NK-92 (cell line): ENCODE measurements at regions not wholly inside any gene's neighbourhood (a gene's known extent, or its start where the extent isn't known, plus 50 kb on each side); places are given as distances from the start of the nearest gene placed in this dataset.

Source experiments
- DNase-seq: peaks from one replicate; lab custom pipeline; 2025; ENCODE audit not compliant: unreplicated experiment; lab: John Stamatoyannopoulos, UW

DNA sequence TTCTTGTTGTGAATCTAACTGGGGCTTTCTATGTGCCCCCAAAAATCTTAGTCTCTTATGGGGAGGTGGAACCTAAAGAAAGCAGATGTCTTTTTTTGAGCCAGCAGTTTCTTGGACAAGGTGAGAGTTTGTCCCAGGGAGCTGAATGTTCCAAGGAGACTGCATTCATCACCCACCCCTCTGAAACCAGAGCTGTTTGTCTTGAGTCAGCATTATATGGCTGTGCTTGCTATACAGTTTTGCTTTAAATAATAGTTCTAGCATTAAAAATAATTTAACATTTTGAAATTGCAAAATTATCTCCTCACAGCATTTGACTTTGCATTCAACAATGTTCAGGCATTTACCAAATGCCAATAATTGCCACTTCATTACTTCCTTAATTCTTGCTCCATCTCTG lies 813.3 kb downstream of the BCL11B start:
- DNase-seq: no peak

DNA sequence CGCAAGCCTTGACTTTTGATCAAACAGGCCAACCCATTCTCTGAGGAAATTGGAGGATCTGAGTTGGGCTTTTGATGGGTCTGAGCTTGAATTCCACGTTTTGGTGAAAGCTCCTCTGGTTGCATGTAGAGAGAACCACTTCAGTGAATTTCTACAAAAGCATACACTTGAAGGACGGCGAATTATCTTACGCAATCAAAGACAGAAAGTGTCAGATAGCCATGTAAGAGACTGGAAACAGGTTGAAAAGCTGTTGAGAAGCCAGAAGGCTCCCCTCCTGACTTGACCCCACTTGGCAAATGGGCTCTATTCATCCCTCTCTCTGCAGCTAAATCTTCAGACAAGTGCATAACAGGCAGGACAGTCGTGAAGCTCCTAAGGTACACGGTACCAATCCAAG lies 809.1 kb downstream of the BCL11B start:
- no peak for DNase-seq

DNA sequence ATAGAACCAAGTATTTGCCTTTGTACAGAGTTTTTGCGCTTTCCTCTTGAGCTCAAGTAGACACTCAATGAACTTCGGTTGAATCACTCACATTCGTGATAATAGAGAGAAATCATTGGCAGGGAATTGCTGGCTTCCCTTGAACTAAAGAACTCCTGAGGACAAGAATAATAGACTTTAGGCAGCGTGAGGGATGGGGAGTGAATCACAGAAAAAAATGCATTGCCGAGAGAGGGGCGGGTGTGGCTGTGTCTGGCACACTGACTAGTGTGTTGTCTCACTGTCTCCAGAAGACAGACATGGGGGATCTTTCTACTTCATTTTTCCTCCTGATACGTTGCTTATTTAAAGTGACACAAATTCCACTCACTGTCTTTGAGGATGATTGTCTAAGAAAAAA lies 805.2 kb downstream of the BCL11B start:
- no peak for DNase-seq

DNA sequence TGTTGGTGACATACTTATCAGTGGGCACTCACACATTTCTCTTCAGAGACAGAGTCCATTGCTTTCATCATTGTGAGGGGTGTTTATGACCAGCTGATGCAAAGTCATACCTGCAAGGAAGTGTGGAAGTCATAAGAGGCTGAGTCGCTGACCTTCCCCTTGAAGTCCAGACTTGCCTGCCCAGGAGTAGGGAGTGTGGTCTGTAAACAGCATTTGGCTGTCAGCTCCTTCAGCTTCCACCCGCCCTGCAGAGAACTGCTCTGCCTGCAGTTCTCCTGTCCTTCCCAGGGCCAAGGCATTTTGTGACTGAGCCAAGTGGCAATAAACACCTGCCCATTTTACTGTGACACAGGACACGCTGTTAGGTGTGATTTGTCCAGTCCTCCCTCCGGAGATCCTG lies 801.3 kb downstream of the BCL11B start:
- no peak for DNase-seq

DNA sequence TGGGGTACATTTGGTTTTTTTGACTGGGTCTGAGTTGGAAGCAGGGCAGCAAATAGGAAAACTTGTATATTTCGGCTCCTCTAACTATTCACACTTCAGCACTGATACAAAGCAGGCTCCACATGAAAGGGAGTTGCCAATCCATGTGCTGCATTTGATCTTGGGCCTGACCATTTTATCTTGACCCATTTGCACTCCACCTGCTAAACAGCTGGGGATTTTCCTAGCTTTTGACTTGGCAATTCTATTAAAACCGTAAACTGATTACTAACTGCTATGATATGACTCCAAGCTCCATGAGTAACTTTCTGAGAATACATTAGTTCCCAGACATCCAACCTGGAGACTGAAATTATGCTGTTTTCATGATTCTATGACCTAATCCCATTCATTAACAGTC lies 797.1 kb downstream of the BCL11B start:
- no peak for DNase-seq

DNA sequence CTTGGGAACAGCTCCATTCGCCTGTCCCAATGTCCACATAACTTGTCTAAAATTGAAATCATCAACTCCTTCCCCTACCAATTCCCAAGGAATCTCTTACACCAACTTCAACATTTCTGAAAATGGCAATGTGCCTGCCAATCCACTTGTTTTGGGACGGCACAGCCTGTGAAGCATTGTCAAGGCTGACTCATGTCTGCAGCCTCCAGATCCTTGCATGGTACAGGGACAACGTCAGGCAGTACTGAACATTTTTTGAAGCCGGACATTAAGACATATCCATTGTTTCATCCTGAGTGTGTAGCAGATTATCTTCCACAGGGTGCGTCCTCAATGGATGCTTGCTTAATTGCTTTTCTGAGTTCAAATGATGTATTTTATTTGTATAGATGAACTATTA lies 794.1 kb downstream of the BCL11B start:
- no peak for DNase-seq

DNA sequence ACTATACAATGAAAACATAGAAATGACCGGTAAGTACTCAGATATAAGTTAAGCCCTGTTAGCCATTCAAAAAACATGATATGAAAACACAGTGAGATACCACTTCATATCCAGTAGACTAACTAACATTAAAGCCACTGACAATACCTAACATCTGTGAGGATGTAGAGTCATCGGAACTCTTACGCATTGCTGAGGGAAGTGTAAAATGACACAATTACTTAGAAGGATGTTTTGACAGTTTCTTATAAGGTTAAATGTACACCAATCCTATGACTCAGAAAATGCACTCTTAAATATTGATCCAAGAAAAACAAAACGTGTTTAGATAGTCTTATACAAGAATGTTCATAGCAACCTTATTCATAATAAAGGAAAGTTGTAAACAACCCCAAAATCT lies 782.9 kb downstream of the BCL11B start:
- no peak for DNase-seq

DNA sequence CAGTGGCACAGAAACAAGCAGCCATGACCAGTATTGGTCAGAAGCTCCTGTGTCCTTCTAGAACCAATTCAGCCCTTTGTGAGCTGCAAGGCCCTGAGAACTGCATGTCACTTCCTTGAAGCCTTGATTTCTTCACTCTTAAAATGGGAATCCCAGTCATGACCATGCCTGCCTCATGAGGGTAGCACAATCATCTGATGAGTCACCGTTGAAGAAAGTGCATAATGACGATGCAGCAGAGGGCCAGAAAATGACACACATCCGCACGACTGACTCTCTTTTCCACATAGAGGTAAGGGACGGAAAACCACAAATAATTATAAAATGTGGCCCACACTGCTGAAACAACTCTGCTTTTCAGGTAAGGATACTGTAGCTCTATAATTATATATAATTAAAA lies 777.4 kb downstream of the BCL11B start:
- DNase-seq: no peak

DNA sequence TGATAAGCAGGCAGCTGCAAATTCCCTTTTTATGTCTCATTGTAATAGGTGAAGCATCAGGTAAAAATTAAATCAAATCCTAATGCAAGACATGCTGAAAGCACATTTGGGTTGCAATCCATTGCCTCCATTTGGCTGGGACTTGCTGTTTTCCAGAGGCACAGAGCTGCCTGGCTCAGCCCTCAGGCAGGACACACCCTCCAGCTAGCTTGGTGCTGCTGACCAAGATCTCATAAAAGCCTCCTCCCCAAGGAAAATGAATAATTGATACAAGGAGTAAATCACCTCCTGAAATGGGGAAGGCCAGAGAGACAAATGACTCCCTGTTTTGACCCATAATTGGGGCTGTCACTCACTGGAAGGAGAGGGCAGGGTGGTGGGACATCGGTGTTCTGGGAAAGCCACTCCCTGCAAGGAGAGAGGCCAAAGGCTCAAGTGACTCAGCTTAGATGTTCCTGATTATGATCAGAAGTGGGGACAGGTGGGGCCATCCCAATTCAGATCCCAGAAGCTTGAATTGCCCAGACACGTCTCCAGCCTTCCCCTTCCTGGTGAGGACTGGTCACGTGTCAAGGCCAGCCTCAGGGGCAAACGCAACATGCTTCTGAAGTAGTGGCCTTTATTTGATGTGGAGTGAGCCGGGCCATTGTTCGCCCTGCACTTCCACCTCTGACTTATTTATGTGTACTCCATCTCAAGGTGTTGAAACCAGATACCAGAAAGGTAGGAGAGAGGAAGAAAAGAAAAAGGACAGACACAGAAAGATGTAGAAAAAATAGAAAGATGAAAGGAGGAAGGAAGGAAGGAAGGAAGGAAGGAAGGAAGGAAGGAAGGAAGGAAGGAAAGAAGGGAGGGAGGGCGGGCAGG lies 773.7 kb downstream of the BCL11B start:
- DNase-seq: no peak

DNA sequence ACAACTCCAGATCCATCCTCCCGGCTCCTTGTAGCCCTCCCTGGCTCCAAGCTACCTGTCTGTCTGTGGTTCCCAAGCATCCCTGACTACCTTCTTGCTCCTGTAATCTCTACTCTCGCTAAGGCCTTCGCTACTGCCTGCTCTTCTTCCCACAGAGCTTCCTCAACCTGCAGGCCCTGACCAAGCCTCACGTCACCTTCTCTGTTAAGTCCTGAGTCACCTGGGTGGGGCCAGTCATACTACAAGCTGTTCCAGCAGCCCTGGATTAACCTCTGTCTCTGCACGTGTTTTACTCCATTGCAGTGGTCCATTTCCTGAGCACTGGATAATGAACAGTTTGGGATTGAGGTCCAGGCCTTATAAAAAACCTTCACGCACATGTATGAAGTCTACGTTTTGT lies 770.7 kb downstream of the BCL11B start:
- no peak for DNase-seq

DNA sequence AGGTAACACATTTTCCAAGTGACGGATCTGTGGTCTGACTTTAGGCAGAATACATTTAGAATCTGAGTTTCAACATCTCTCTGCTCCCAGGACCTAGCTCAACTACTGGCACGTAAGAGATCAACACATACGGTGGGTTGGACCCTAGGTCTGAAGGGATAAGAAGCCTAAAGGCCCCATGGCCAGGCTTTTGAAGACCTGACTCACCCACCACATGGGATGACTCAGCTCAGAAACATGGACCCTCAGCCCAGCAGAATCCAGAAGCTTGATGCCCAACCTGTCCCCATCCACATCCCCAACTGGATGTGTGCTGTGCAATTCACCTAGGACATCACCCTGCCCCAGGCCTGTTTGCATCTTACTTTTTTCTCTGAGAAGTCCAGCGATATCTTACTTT lies 770.2 kb downstream of the BCL11B start:
- no peak for DNase-seq

DNA sequence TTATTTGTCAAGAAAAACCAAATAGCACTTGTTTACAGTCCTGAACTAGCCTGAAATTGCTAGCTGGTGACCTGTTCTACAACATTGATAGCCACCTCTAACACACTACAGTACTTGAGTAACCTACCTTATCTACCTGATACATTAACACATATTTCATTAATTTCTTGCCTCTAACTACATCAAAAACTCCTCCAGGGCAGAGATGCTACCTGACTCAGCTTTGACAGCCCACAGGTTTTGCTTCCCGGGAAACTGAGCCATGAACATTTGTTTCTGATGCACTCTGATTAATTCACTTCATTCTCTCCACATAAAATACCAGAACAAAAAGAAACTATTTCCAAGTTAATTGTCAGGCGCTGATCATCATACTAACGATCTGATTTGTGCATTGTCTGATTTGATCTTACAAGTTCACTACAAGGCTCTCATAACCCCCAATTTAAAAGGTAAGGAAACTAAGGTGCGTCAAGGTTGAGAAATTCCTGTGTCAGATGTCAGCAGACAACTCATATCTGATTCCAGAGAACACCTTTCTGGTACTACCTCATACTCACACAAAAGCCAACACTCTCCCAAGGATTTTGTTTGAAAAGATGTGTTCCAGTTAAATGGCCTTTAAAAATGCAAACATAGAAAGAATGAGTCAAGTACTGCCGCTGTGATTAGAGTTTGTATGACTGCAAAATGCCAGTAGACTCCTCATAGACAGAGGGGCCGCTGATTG lies 768.7 kb downstream of the BCL11B start:
- no peak for DNase-seq

DNA sequence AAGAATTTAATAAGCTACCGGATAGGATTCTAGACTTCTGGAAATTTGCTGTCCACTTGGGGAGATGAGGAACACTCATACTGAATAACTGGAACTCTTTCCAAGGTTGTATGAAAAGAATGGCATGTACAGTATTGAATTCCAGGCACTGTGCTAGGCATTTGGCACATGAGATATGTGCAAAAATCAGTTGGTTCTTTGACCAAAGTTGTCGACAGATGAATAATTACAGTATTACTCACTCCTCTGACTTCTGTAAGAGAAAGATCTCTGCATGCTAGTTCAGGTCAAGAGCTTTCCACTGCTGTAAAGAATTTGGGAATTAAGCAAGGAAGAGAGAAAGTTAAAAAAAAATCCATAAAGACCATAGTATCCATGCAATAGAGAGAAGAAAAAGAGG lies 764.7 kb downstream of the BCL11B start:
- no peak for DNase-seq

DNA sequence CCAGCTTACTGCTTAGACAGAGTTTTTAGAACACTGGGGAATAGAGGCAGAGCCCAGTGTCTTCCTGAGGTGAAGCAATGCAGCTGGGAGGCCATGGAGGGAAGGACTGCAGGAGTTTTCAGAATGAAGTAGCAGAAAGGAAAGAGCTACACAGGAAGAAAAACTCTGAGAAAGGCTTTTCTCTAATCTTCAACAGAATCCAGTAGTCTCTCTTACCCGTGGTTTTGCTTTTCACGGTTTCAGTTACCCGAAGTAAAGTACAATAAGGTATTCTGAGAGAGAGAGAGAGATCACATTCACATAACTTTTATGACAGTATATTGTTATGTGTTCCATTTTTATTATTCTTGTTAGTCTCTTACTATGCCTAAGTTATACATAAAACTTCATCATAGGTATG lies 761.6 kb downstream of the BCL11B start:
- DNase-seq: no peak

DNA sequence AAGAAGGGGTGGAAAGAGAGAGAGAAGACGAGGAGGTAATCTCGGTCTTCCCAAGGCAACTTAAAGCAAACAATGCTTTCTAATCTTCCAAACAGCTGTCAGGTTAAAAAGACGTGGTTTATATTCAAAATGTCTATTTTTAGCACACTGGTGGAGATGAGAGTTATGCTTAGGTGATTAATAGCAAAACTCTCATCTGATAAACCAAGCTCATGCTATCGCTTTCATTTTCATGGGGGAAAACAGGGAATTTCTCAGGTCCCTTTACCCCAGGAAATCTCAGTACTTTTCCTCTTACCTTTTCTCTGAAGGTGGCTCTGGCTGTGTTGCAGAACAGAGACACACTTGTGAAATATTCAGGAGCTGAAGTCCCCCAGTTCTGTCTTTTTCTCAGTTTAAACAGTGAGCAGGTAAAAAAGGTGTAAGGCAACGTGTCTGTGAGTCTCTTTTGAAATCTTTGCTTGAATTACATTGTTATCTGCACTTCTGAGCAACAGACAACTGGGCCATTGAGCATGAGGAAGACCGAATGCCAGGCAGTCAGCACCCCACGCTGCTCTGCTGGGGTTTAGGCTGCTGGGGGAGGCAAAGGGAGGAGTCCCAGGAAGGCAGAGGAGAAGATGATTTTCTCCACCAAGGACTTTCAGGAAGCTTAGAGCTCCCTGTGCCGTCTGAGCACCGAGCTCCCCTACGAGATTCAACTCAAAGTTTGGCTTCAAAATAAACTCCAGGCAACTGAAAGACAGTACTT lies 759.3 kb downstream of the BCL11B start:
- DNase-seq: no peak

DNA sequence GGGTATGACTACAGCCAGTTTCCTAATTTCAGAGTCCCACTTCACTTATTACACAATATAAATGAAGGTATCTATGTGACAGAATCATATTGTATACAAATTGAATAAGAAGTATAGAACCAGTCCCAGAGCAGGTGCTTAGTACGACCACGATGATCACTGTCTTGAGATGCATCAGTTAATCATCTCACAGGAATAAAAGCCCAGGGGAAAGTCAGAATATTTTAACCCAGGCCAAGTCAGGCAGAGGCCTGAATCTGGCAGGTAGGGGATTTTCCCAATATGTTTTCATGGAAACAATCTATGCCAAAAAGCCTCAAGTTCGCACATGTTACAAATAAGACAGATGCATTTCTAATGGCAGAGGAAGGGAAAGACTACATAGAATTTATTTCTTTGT lies 758.4 kb downstream of the BCL11B start:
- no peak for DNase-seq

DNA sequence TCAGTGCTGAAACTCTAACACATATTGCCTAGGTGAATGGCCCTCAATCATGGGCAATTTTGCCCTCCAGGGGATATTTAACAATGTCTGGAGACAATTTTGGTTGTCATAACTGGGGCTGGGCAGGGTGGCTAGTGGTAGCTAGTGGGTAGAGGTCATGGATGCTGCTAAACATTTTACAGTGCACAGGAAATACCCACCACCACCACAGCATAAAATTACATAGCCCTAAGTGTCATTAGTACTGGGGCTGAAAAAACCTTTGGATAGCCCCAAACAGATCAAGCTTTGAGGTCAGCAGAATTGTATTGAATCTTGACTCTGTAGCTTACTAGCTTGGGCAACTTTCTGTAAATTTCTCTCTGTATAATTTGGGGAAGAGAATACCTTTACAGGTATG lies 758.0 kb downstream of the BCL11B start:
- DNase-seq: no peak

DNA sequence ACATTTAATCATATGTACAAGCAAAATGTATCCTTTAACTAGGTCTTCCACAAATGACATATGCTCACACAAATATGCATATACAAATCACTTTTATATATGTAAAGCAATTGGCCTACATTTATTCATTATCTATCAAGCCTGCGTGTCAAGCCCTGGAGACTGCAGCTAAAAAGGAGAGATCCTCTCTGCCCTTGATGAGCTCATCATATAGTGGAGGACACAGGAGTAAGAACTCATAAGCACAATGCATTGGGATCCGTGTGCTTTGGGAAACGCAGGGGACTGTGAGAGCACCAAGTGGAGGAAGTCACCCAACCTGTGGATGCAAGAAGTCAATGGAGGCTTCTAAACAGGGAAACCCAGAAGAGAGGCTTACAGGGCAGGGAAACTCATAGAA lies 735.7 kb downstream of the BCL11B start:
- DNase-seq: no peak

DNA sequence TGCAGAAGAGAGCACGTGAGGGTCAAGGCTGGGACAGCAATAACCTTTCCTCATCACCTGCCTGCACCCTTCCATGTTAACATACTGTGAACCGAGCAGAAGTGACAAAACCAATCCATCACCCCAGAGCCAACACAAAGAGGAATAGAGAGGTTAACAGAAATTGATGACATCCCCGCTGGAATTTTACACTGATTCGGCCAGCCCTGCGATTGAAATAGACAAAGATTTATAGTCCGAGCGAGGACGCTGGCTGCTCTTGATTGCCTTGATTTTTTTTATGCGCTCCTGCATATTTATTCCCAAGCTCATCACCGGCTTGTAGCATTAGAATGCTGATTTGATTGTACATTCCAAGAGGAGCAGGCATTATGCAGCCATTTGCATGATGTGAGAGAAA lies 729.7 kb downstream of the BCL11B start:
- DNase-seq: no peak

DNA sequence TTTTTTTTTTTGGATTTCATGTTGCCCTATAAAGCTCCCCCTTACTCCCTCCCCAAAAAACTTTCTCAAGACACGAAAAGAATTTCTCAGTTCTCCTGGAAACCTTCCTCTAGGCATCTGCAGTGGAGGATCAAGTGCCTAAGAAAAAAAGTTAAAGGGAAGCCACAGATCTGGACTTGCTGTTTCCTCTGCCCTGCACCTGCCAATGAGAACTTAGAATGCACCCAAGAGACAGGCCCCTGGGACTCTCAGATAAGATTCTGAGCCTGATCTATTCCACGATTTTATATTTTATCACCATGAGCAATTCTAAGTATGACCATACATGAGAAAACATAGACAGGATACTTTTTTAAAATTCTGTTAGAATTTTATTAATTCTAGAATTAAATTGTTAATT lies 728.9 kb downstream of the BCL11B start:
- no peak for DNase-seq

DNA sequence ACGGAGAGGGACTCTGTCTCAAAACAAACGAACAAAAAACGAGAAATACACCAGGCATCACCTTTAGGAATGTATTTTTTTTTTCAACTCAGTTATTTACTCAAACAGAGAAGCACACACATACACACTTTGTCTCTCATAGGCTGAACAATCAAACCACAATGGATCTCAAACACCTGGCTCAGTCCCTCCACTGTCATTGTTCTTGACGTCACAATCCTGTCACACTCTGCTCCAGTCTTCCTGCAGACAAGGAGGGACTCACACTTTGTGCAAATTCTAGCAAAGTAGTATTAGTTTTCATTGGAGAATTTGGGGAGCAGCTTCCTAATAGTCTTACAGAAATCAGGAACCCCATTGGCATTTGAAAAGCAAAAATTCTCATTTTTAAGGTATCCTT lies 727.8 kb downstream of the BCL11B start:
- DNase-seq: no peak

DNA sequence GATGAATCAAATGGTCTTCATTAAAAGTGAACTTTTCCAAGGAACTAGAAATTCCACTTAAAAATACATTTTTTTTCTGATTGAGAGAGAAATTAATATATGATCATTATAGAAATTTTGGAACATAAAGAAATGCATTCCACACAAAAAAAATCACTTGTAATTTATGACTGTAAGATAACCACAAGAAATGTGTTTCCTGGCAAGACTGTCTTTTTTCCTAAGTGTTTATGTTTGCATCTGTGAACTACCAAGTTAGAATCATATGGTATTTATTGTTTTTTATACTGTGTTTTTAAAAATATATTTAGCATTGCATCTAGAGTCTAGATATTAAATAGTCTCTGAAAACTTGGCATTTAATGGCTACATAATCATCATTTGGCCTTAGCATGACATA lies 726.8 kb downstream of the BCL11B start:
- no peak for DNase-seq
